ENCODE measurements at regions not wholly inside any gene's neighbourhood (a gene's known extent, or its start where the extent isn't known, plus 50 kb on each side); places are given as distances from the start of the nearest gene placed in this dataset.

DNA sequence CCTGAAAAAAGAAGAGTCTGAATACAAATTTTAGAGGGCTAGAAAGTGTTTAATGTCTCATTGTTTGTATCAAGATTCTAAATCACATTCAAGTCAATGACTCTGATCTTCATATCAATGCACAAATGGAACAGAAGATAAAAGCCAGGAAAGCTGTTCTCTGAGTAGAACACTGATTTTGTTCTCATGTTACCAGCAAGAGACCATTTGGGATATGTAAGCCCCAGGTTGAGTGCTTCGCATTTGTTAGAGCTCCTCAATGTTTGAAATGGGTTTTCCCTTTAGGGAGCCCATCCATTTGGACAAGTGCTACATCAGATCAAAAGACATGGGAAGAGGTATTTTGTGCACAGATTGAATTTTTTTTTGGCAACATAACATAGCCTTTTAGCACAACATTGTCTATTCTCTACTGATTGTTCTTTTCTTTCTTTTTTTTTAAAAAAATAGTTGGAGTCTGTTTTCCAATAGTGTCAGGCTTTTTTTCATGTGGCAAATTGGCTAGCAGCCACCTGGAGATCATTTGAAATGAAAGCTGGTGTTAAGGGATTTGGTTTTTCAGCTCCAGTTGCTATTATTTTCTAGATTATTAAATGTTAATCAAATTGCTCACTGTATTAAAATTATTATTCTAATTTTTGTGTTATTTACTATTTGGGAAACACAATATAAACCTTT, 74.5 kb upstream of the ZPLD1 start:
- TF ChIP-seq, protein P1, sequence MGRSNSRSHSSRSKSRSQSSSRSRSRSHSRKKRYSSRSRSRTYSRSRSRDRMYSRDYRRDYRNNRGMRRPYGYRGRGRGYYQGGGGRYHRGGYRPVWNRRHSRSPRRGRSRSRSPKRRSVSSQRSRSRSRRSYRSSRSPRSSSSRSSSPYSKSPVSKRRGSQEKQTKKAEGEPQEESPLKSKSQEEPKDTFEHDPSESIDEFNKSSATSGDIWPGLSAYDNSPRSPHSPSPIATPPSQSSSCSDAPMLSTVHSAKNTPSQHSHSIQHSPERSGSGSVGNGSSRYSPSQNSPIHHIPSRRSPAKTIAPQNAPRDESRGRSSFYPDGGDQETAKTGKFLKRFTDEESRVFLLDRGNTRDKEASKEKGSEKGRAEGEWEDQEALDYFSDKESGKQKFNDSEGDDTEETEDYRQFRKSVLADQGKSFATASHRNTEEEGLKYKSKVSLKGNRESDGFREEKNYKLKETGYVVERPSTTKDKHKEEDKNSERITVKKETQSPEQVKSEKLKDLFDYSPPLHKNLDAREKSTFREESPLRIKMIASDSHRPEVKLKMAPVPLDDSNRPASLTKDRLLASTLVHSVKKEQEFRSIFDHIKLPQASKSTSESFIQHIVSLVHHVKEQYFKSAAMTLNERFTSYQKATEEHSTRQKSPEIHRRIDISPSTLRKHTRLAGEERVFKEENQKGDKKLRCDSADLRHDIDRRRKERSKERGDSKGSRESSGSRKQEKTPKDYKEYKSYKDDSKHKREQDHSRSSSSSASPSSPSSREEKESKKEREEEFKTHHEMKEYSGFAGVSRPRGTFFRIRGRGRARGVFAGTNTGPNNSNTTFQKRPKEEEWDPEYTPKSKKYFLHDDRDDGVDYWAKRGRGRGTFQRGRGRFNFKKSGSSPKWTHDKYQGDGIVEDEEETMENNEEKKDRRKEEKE (IDR thresholded peaks at IDR 0.05), result no peak
- no peak for TF ChIP-seq TCF7 (IDR thresholded peaks at IDR 0.05; ENCODE audit: borderline replicate concordance)
- TF ChIP-seq, protein P2, sequence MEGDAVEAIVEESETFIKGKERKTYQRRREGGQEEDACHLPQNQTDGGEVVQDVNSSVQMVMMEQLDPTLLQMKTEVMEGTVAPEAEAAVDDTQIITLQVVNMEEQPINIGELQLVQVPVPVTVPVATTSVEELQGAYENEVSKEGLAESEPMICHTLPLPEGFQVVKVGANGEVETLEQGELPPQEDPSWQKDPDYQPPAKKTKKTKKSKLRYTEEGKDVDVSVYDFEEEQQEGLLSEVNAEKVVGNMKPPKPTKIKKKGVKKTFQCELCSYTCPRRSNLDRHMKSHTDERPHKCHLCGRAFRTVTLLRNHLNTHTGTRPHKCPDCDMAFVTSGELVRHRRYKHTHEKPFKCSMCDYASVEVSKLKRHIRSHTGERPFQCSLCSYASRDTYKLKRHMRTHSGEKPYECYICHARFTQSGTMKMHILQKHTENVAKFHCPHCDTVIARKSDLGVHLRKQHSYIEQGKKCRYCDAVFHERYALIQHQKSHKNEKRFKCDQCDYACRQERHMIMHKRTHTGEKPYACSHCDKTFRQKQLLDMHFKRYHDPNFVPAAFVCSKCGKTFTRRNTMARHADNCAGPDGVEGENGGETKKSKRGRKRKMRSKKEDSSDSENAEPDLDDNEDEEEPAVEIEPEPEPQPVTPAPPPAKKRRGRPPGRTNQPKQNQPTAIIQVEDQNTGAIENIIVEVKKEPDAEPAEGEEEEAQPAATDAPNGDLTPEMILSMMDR (IDR thresholded peaks at IDR 0.05 in 2 of 3, conservative IDR thresholded peaks at IDR 0.05 in 1 of 3; ENCODE audit: control insufficient read depth in 2 of 3, extremely low read depth in 1 of 3, insufficient read depth in 1 of 3, low read depth in 3 of 3, low read length in 3 of 3), result no peak
- TF ChIP-seq BHLHE40 (IDR thresholded peaks at IDR 0.05; ENCODE audit: borderline replicate concordance in 1 of 2, low read depth in 2 of 2, low read length in 1 of 2), result no peak
- TF ChIP-seq CEBPB (IDR thresholded peaks at IDR 0.05; ENCODE audit: borderline replicate concordance in 1 of 2, low read depth in 2 of 2, low read length in 2 of 2), result no peak
- TF ChIP-seq, protein P3, sequence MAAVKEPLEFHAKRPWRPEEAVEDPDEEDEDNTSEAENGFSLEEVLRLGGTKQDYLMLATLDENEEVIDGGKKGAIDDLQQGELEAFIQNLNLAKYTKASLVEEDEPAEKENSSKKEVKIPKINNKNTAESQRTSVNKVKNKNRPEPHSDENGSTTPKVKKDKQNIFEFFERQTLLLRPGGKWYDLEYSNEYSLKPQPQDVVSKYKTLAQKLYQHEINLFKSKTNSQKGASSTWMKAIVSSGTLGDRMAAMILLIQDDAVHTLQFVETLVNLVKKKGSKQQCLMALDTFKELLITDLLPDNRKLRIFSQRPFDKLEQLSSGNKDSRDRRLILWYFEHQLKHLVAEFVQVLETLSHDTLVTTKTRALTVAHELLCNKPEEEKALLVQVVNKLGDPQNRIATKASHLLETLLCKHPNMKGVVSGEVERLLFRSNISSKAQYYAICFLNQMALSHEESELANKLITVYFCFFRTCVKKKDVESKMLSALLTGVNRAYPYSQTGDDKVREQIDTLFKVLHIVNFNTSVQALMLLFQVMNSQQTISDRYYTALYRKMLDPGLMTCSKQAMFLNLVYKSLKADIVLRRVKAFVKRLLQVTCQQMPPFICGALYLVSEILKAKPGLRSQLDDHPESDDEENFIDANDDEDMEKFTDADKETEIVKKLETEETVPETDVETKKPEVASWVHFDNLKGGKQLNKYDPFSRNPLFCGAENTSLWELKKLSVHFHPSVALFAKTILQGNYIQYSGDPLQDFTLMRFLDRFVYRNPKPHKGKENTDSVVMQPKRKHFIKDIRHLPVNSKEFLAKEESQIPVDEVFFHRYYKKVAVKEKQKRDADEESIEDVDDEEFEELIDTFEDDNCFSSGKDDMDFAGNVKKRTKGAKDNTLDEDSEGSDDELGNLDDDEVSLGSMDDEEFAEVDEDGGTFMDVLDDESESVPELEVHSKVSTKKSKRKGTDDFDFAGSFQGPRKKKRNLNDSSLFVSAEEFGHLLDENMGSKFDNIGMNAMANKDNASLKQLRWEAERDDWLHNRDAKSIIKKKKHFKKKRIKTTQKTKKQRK (IDR thresholded peaks at IDR 0.05; ENCODE audit: low read depth, low read length), result no peak
- no peak for TF ChIP-seq EP300 (IDR thresholded peaks at IDR 0.05; ENCODE audit: borderline replicate concordance in 1 of 2, control insufficient read depth in 1 of 2, low read depth in 2 of 2, low read length in 2 of 2)
- TF ChIP-seq CBX5 (IDR thresholded peaks at IDR 0.05; ENCODE audit: low read depth), result no peak
- TF ChIP-seq DPF2 (IDR thresholded peaks at IDR 0.05), result no peak
- no peak for TF ChIP-seq EGR1 (IDR thresholded peaks at IDR 0.05; ENCODE audit: borderline replicate concordance in 1 of 2, low read depth in 2 of 2, low read length in 2 of 2)
- TF ChIP-seq NFYB (IDR thresholded peaks at IDR 0.05; ENCODE audit: insufficient read depth, low read depth, low read length), result no peak
- no peak for TF ChIP-seq JUND (IDR thresholded peaks at IDR 0.05; ENCODE audit: low read depth, low read length)
